SK-N-SH (cell line): ENCODE measurements at regions not wholly inside any gene's neighbourhood (a gene's known extent, or its start where the extent isn't known, plus 50 kb on each side); places are given as distances from the start of the nearest gene placed in this dataset.

Experiments used
- CTCF ChIA-PET: fragments of 300-600, 350-600 bp; formaldehyde crosslinking; extraction: SDS; loops from one replicate; lab custom pipeline; 2021; lab: Yijun Ruan, JAX
- POLR2A ChIA-PET: fragments of 350-600 bp; sonication (Branson Sonifier 250); formaldehyde crosslinking; extraction: SDS; loops from one replicate; lab custom pipeline; 2020; ENCODE audit warnings: antibody characterized with exemption, inconsistent platforms; lab: Yijun Ruan, JAX
- DNase-seq: peaks from one replicate; pipeline ENCODE4 v3.0.0; 2012
- H2AFZ ChIP-seq: fragments of 200-600 bp; sonication (generic); 2 replicates; pipeline ENCODE4 v1.8.1; 2016; ENCODE audit warnings: antibody characterized with exemption, mild to moderate bottlenecking, low read depth
- H3F3A ChIP-seq: fragments of 200-600 bp; sonication (generic); replicated peaks from 2 replicates; pipeline ENCODE3; 2016; ENCODE audit warnings: antibody characterized with exemption, mild to moderate bottlenecking; ENCODE audit not compliant: insufficient read depth
- H3K27ac ChIP-seq, 2 experiments: fragments of 200-500 bp in 1 of 2; fragments of 200-600 bp in 1 of 2; sonication (Bioruptor generic) in 1 of 2; sonication (generic), shearing (Covaris generic) in 1 of 2; 2 replicates each; pipeline versions ENCODE4 v1.5.1 to v1.6.1; 2014 to 2016; ENCODE audit warnings: low read depth in 2 of 2, inconsistent platforms in 1 of 2, low read length in 1 of 2, mild to moderate bottlenecking in 1 of 2, mixed read lengths in 1 of 2
- H3K27me3 ChIP-seq: fragments of 200-600 bp; sonication (generic), shearing (Covaris generic); 2 replicates; pipeline ENCODE4 v1.6.1; 2016; ENCODE audit warnings: mixed run types; ENCODE audit not compliant: insufficient read depth
- H3K36me3 ChIP-seq, 2 experiments: fragments of 200-500 bp in 1 of 2; fragments of 200-600 bp in 1 of 2; sonication (Bioruptor generic) in 1 of 2; sonication (generic) in 1 of 2; replicated peaks in 1 of 2; 2 replicates each; pipeline versions ENCODE3 to v1.5.1; 2014 to 2016; ENCODE audit warnings: low read length in 1 of 2, mild to moderate bottlenecking in 1 of 2; ENCODE audit not compliant: insufficient read depth in 2 of 2, control insufficient read depth in 1 of 2
- H3K4me1 ChIP-seq, 2 experiments: fragments of 200-500 bp in 1 of 2; fragments of 200-600 bp in 1 of 2; sonication (Bioruptor generic) in 1 of 2; sonication (generic), shearing (Covaris generic) in 1 of 2; 2 replicates each; pipeline versions ENCODE4 v1.5.1 to v1.6.1; 2014 to 2016; ENCODE audit warnings: low read depth in 1 of 2, low read length in 1 of 2, mixed run types in 1 of 2; ENCODE audit not compliant: insufficient read depth in 2 of 2, control insufficient read depth in 1 of 2
- H3K4me2 ChIP-seq: fragments of 200-600 bp; sonication (generic), shearing (Covaris generic); 2 replicates; pipeline ENCODE4 v1.6.1; 2017; ENCODE audit warnings: mixed run types
- H3K4me3 ChIP-seq, 2 experiments: fragments of 200-500 bp in 1 of 2; fragments of 200-600 bp in 1 of 2; sonication (Bioruptor generic) in 1 of 2; sonication (generic), shearing (Covaris generic) in 1 of 2; 2 replicates each; pipeline versions ENCODE4 v1.5.1 to v1.8.1; 2014 to 2016; ENCODE audit warnings: low read depth in 2 of 2, inconsistent platforms in 1 of 2, low read length in 1 of 2, mild to moderate bottlenecking in 1 of 2, mixed read lengths in 1 of 2, moderate library complexity in 1 of 2
- H3K79me2 ChIP-seq: fragments of 200-600 bp; sonication (generic); 2 replicates; pipeline ENCODE4 v1.8.1; 2017; ENCODE audit warnings: mild to moderate bottlenecking; ENCODE audit not compliant: insufficient read depth
- H3K9ac ChIP-seq: fragments of 200-600 bp; sonication (generic); 2 replicates; pipeline ENCODE4 v1.6.1; 2017; ENCODE audit warnings: mixed run types
- H3K9me2 ChIP-seq: fragments of 200-600 bp; sonication (generic); 2 replicates; pipeline ENCODE4 v1.6.1; 2017; ENCODE audit warnings: mixed run types
- H3K9me3 ChIP-seq: fragments of 200-600 bp; sonication (generic); 2 replicates; pipeline ENCODE4 v1.6.1; 2017; ENCODE audit warnings: mixed run types, mild to moderate bottlenecking, moderate library complexity
- H4K20me1 ChIP-seq: fragments of 200-600 bp; sonication (generic); 2 replicates; pipeline ENCODE4 v1.6.1; 2017; ENCODE audit warnings: mild to moderate bottlenecking, mixed run types; ENCODE audit not compliant: insufficient read depth
- CHD2 ChIP-seq: fragments of 150-350 bp; IDR thresholded peaks from 2 replicates; pipeline ENCODE4 v1.6.1; 2018; ENCODE audit warnings: low read length; ENCODE audit not compliant: partially characterized antibody
- ELF1 ChIP-seq: IDR thresholded peaks from 2 replicates; pipeline ENCODE4 v1.4.0; 2012
- EZH2phosphoT487 ChIP-seq: fragments of 200-600 bp; sonication (generic); IDR thresholded peaks from 2 replicates; pipeline ENCODE4 v1.6.1; 2017; ENCODE audit warnings: low read depth, mixed run types, mild to moderate bottlenecking, antibody characterized with exemption, moderate library complexity, borderline replicate concordance
- FOXJ3 ChIP-seq: sonication (generic); formaldehyde crosslinking; IDR thresholded peaks from 2 replicates; pipeline ENCODE4 v1.5.1; 2020; ENCODE audit warnings: mild to moderate bottlenecking, missing genetic modification reagents
- FOXM1 ChIP-seq: IDR thresholded peaks from 2 replicates; pipeline ENCODE4 v1.4.0; 2012; ENCODE audit warnings: low read depth, mild to moderate bottlenecking
- GABPA ChIP-seq: IDR thresholded peaks from 2 replicates; pipeline ENCODE4 v1.4.0; 2012; ENCODE audit warnings: low read depth, mild to moderate bottlenecking
- JUND ChIP-seq: IDR thresholded peaks from 2 replicates; pipeline ENCODE4 v1.4.0; 2012
- MEF2A ChIP-seq: IDR thresholded peaks from 2 replicates; pipeline ENCODE4 v1.4.0; 2012; ENCODE audit warnings: low read depth, borderline replicate concordance
- NRF1 ChIP-seq: IDR thresholded peaks from 2 replicates; pipeline ENCODE4 v1.6.1; 2012; ENCODE audit warnings: low read depth, mild to moderate bottlenecking, low read length
- PBX3 ChIP-seq: IDR thresholded peaks from 2 replicates; pipeline ENCODE4; 2012
- POLR2AphosphoS5 ChIP-seq: IDR thresholded peaks from 2 replicates; pipeline ENCODE4 v1.6.1; 2012; ENCODE audit warnings: low read depth, low read length
- REST ChIP-seq: IDR thresholded peaks from 2 replicates; pipeline ENCODE4 v1.6.1; 2012; ENCODE audit warnings: mild to moderate bottlenecking, low read depth, low read length, moderate library complexity
- SIN3A ChIP-seq: IDR thresholded peaks from 2 replicates; pipeline ENCODE4 v1.6.1; 2012; ENCODE audit warnings: low read depth, mild to moderate bottlenecking, low read length, moderate library complexity, borderline replicate concordance
- TAF1 ChIP-seq: IDR thresholded peaks from 2 replicates; pipeline ENCODE4 v1.6.1; 2012; ENCODE audit warnings: low read depth, mild to moderate bottlenecking, low read length, moderate library complexity, borderline replicate concordance
- TCF12 ChIP-seq: IDR thresholded peaks from 2 replicates; pipeline ENCODE4 v1.4.0; 2012
- TEAD4 ChIP-seq: IDR thresholded peaks from 2 replicates; pipeline ENCODE4 v1.4.0; 2012; ENCODE audit warnings: mild to moderate bottlenecking, borderline replicate concordance; ENCODE audit not compliant: insufficient read depth
- USF1 ChIP-seq: IDR thresholded peaks from 2 replicates; pipeline ENCODE4 v1.4.0; 2012; ENCODE audit warnings: low read depth, borderline replicate concordance
- USF2 ChIP-seq: fragments of 150-350 bp; IDR thresholded peaks from 2 replicates; pipeline ENCODE4 v1.6.1; 2017; ENCODE audit warnings: antibody characterized with exemption, low read length, low read depth, borderline replicate concordance
- YY1 ChIP-seq: IDR thresholded peaks from 2 replicates; pipeline ENCODE4 v1.4.0; 2012; ENCODE audit warnings: low read depth, mild to moderate bottlenecking
- ZBTB33 ChIP-seq: IDR thresholded peaks from 2 replicates; pipeline ENCODE4 v1.4.0; 2012; ENCODE audit warnings: low read depth, borderline replicate concordance
- WGBS: methylation state at CpG from one replicate; pipeline ENCODE4 v1.1.6; 2017; ENCODE audit warnings: low lambda C conversion rate; 5-methylcytosine and 5-hydroxymethylcytosine counted together

GRCh38 chr9:109945573-109945972, 165.6 kb downstream of the PALM2AKAP2 start:
- no peaks in the 10 kb centered on the region for H3K27me3 ChIP-seq
- H2AFZ ChIP-seq, result no peak overlapping the region
- no peaks in the 10 kb centered on the region for H3K9me3 ChIP-seq
- no peak overlapping the region for H3K27ac ChIP-seq
- no peak overlapping the region for H3K4me2 ChIP-seq
- H3K79me2 ChIP-seq, result no peaks in the 10 kb centered on the region
- POLR2A ChIA-PET, result no interaction called here
- whole genome bisulfite sequencing, result 76% methylated on average over 1 of the region's 1 CpG
- CTCF ChIA-PET, result interaction anchor here (0.6 to 1.4 kb wide), 2 partner anchors 43 to 1970 kb away, joined by 3 to 5 read pairs; no protein-coding TSS in a partner anchor
- no peak overlapping the region for H3K9ac ChIP-seq
- H3K4me1 ChIP-seq, result no peaks in the 10 kb centered on the region
- H4K20me1 ChIP-seq, result no peaks in the 10 kb centered on the region
- DNase-seq, result no peak
- no peak for TF ChIP-seq CHD2
- TF ChIP-seq REST, result no peak
- TF ChIP-seq FOXM1, result no peak
- no peak for TF ChIP-seq POLR2AphosphoS5
- no peak for TF ChIP-seq GABPA
- TF ChIP-seq, all 33 proteins: peak for 0
- H3F3A ChIP-seq, result no peaks in the 10 kb centered on the region
- H3K36me3 ChIP-seq, result peaks cover 0 to 9% of the 10 kb centered on the region in 2 experiments
- no peaks in the 10 kb centered on the region for H3K9me2 ChIP-seq
- H3K4me3 ChIP-seq, result no peak overlapping the region

- 72% methylated on average over 1 of the region's 1 CpG for WGBS
- Histone ChIP-seq H3K4me1 (no peaks in the 10 kb centered on the region), H3K4me3 (no peak overlapping the region), H2AFZ (no peak overlapping the region), H3K36me3 (no peaks in the 10 kb centered on the region), H3K9me2 (no peaks in the 10 kb centered on the region), H3K79me2 (no peaks in the 10 kb centered on the region; the same call in 1 of the 2 replicates), H3K4me2 (no peak overlapping the region), H3K27ac (no peak overlapping the region), H3K9me3 (no peaks in the 10 kb centered on the region), H3K9ac (no peak overlapping the region), H4K20me1 (no peaks in the 10 kb centered on the region), H3K27me3 (no peaks in the 10 kb centered on the region), H3F3A (no peaks in the 10 kb centered on the region)
- TF ChIP-seq USF2, result no peak
- TF ChIP-seq POLR2AphosphoS5, result no peak
- TF ChIP-seq JUND, result no peak
- TF ChIP-seq FOXM1, result no peak
- TF ChIP-seq TEAD4, result no peak
- no peak for TF ChIP-seq YY1
- no peak for TF ChIP-seq MEF2A
- no peak for TF ChIP-seq NRF1
- TF ChIP-seq ELF1, result no peak
- TF ChIP-seq SIN3A, result no peak
- TF ChIP-seq USF1, result no peak
- no peak for TF ChIP-seq FOXJ3 (CRISPR knock-in tag)
- TF ChIP-seq ZBTB33, result no peak
- no peak for TF ChIP-seq PBX3
- no peak for TF ChIP-seq TCF12
- TF ChIP-seq TAF1, result no peak
- TF ChIP-seq EZH2phosphoT487, result no peak
- DNase-seq, result no peak
- ChIA-PET CTCF (no interaction called here), POLR2A (no interaction called here)
These were observed 168.5 kb downstream of the PALM2AKAP2 start for GRCh38 chr9:109948453-109948852.
